ENCODE measurements at regions not wholly inside any gene's neighbourhood (a gene's known extent, or its start where the extent isn't known, plus 50 kb on each side); places are given as distances from the start of the nearest gene placed in this dataset.

GRCh38 chr1:5693568-5693967, 298.7 kb downstream of the NPHP4 start:
- no peak for TF ChIP-seq SIN3A (IDR thresholded peaks at IDR 0.05; ENCODE audit: low read depth)
- TF ChIP-seq CTCF (IDR thresholded peaks at IDR 0.05 in 2 of 3, conservative IDR thresholded peaks at IDR 0.05 in 1 of 3; ENCODE audit: borderline replicate concordance in 1 of 3, insufficient read depth in 1 of 3, low read depth in 2 of 3, low read length in 2 of 3): no peak
- TF ChIP-seq POLR2A (IDR thresholded peaks at IDR 0.05; ENCODE audit: borderline replicate concordance, extremely low read depth, insufficient read depth, insufficient read length): no peak
- no peak for TF ChIP-seq SRF (IDR thresholded peaks at IDR 0.05; ENCODE audit: low read depth)
- TF ChIP-seq ATF3 (IDR thresholded peaks at IDR 0.05): no peak
- no peak for TF ChIP-seq TCF7L2 (IDR thresholded peaks at IDR 0.05; ENCODE audit: borderline replicate concordance, extremely low read depth, insufficient read depth, insufficient read length)

Data from HCT116 (cell line).